CD4-positive, alpha-beta T cell (primary cell): ENCODE measurements at regions not wholly inside any gene's neighbourhood (a gene's known extent, or its start where the extent isn't known, plus 50 kb on each side); places are given as distances from the start of the nearest gene placed in this dataset.

Source experiments
- ATAC-seq: fragments of 200-7000 bp; cut with Tn5 transposase; one replicate; pipeline ENCODE4 v1.10.0; 2022; ENCODE audit warnings: mild to moderate bottlenecking; ENCODE audit not compliant: poor library complexity
- CTCF ChIA-PET: fragments of 350-600 bp; sonication (Branson Sonifier 250); formaldehyde crosslinking; loops from one replicate; lab custom pipeline; 2021; ENCODE audit warnings: antibody characterized with exemption, inconsistent platforms; lab: Charles Lee
- POLR2A ChIA-PET: fragments of 350-600 bp; sonication (Branson Sonifier 250); formaldehyde crosslinking; loops from one replicate; lab custom pipeline; 2021; ENCODE audit warnings: antibody characterized with exemption, inconsistent platforms; lab: Charles Lee
- DNase-seq, 14 experiments: peaks; one replicate each; pipeline ENCODE4 v3.0.0-alpha.2; 2013 to 2020; ENCODE audit warnings: mixed read lengths in 2 of 14
- H3K27ac ChIP-seq, 2 donors: one replicate each; pipeline versions ENCODE4 v1.5.1 to v1.7.0; 2013; ENCODE audit warnings: low read length in 2 of 2, low read depth in 1 of 2, mild to moderate bottlenecking in 1 of 2
- H3K27me3 ChIP-seq, 2 experiments: 1 replicate in 1 of 2; 2 replicates in 1 of 2; pipeline versions ENCODE4 v1.6.1 to v1.7.0; 2013; ENCODE audit warnings: low read length in 2 of 2, control low read depth in 1 of 2, mild to moderate bottlenecking in 1 of 2, moderate library complexity in 1 of 2; ENCODE audit not compliant: insufficient read depth in 2 of 2, control insufficient read depth in 1 of 2
- H3K36me3 ChIP-seq: one replicate; pipeline ENCODE4 v1.6.1; 2013; ENCODE audit warnings: low read length, control low read depth; ENCODE audit not compliant: insufficient read depth
- H3K4me1 ChIP-seq: one replicate; pipeline ENCODE4 v1.6.1; 2013; ENCODE audit warnings: low read length, control low read depth; ENCODE audit not compliant: insufficient read depth
- H3K4me3 ChIP-seq: one replicate; pipeline ENCODE4 v1.5.1; 2013; ENCODE audit warnings: mild to moderate bottlenecking, low read length, moderate library complexity
- H3K9me3 ChIP-seq, 2 experiments: 1 replicate in 1 of 2; 2 replicates in 1 of 2; pipeline versions ENCODE4 v1.6.1 to v1.7.0; 2013; ENCODE audit warnings: low read length in 2 of 2, mild to moderate bottlenecking in 2 of 2, control low read depth in 1 of 2, moderate library complexity in 1 of 2; ENCODE audit not compliant: control insufficient read depth in 1 of 2, insufficient read depth in 1 of 2
- H3K27ac Mint-ChIP-seq: one replicate; pipeline ENCODE4 v1.8.0; 2020; ENCODE audit warnings: mixed read lengths
- H3K27me3 Mint-ChIP-seq: one replicate; pipeline ENCODE4 v1.8.0; 2021; ENCODE audit warnings: mixed read lengths
- H3K36me3 Mint-ChIP-seq: one replicate; pipeline ENCODE4 v1.8.0; 2021; ENCODE audit warnings: low read depth, mixed read lengths
- H3K4me1 Mint-ChIP-seq: one replicate; pipeline ENCODE4 v1.8.0; 2021; ENCODE audit warnings: low read depth, mixed read lengths
- H3K4me3 Mint-ChIP-seq: one replicate; pipeline ENCODE4 v1.8.0; 2020; ENCODE audit warnings: mild to moderate bottlenecking, mixed read lengths
- H3K9me3 Mint-ChIP-seq: one replicate; pipeline ENCODE4 v1.8.0; 2020; ENCODE audit warnings: mixed read lengths
- CTCF ChIP-seq: fragments of 200-600 bp; IDR thresholded peaks from one replicate; pipeline ENCODE4 v1.8.0; 2022; ENCODE audit warnings: antibody characterized with exemption, mild to moderate bottlenecking
- intact Hi-C, 2 experiments: fragments of 100-400 bp; cut with DNase I in 1 of 2; cut with micrococcal nuclease in 1 of 2; formaldehyde crosslinking; loops; one replicate each; pipeline versions ENCODE4 v1.15.1 to v1.9.0; 2023 to 2025; cut with DNase I, micrococcal nuclease

- Histone ChIP-seq H3K27me3 (no peaks in the 10 kb centered on the region), H3K27ac (no peak overlapping the region), H3K9me3 (no peaks in the 10 kb centered on the region), H3K4me3 (no peak overlapping the region), H3K4me1 (no peaks in the 10 kb centered on the region), H3K36me3 (no peaks in the 10 kb centered on the region)
- ChIA-PET CTCF (no interaction called here), POLR2A (no interaction called here)
- intact Hi-C loops, result no loop called here
- Mint-ChIP-seq H3K27ac (no peak overlapping the region), H3K4me3 (no peak overlapping the region), H3K9me3 (no peaks in the 10 kb centered on the region), H3K36me3 (no peaks in the 10 kb centered on the region), H3K4me1 (no peaks in the 10 kb centered on the region), H3K27me3 (peaks cover 4% of the 10 kb centered on the region)
- DNase-seq (no peak), ATAC-seq (no peak)
- TF ChIP-seq CTCF, result no peak
These were observed 101.7 kb upstream of the KIT start for GRCh38 chr4:54556051-54556450.

- no peaks in the 10 kb centered on the region for H3K4me1 ChIP-seq
- ChIA-PET POLR2A (no interaction called here), CTCF (no interaction called here)
- Mint-ChIP-seq H3K4me1 (no peaks in the 10 kb centered on the region), H3K36me3 (no peaks in the 10 kb centered on the region), H3K4me3 (no peak overlapping the region), H3K27ac (no peak overlapping the region), H3K9me3 (no peaks in the 10 kb centered on the region), H3K27me3 (peaks cover 4% of the 10 kb centered on the region)
- ATAC-seq (no peak), DNase-seq (no peak)
- H3K27me3 ChIP-seq, result no peaks in the 10 kb centered on the region
- H3K27ac ChIP-seq, result no peak overlapping the region
- no peaks in the 10 kb centered on the region for H3K36me3 ChIP-seq
- intact Hi-C loops, result no loop called here
- TF ChIP-seq CTCF, result no peak
- H3K9me3 ChIP-seq, result no peaks in the 10 kb centered on the region
- no peak overlapping the region for H3K4me3 ChIP-seq
These were observed 101.2 kb upstream of the KIT start for GRCh38 chr4:54556587-54556986.

GRCh38 chr4:54558889-54559677 lies 98.7 kb upstream of the KIT start:
- DNase-seq (no peak), ATAC-seq (no peak)
- H3K4me1 Mint-ChIP-seq, result no peaks in the 10 kb centered on the region
- no peaks in the 10 kb centered on the region for H3K4me1 ChIP-seq
- no peak overlapping the region for H3K4me3 Mint-ChIP-seq
- H3K36me3 ChIP-seq, result no peaks in the 10 kb centered on the region
- H3K9me3 ChIP-seq, result no peaks in the 10 kb centered on the region
- no peaks in the 10 kb centered on the region for H3K9me3 Mint-ChIP-seq
- POLR2A ChIA-PET, result no interaction called here
- peaks cover 4% of the 10 kb centered on the region for H3K27me3 Mint-ChIP-seq
- H3K27ac Mint-ChIP-seq, result no peak overlapping the region
- CTCF ChIA-PET, result no interaction called here
- H3K27me3 ChIP-seq, result no peaks in the 10 kb centered on the region
- no peak overlapping the region for H3K27ac ChIP-seq
- intact Hi-C loops, result no loop called here
- H3K4me3 ChIP-seq, result no peak overlapping the region
- H3K36me3 Mint-ChIP-seq, result no peaks in the 10 kb centered on the region
- TF ChIP-seq CTCF, result no peak
